OCI-LY1 (cell line): ENCODE measurements at regions not wholly inside any gene's neighbourhood (a gene's known extent, or its start where the extent isn't known, plus 50 kb on each side); places are given as distances from the start of the nearest gene placed in this dataset.

Source experiments
- H2AFZ ChIP-seq: fragments of 200-600 bp; sonication (generic), shearing (Covaris generic); 2 replicates; pipeline ENCODE4 v1.6.0; 2014; ENCODE audit warnings: antibody characterized with exemption, mild to moderate bottlenecking, low read length
- H3F3A ChIP-seq: fragments of 200-600 bp; sonication (generic), shearing (Covaris generic); 2 replicates; pipeline ENCODE4 v1.6.0; 2014; ENCODE audit warnings: mild to moderate bottlenecking, antibody characterized with exemption, low read length, moderate library complexity; ENCODE audit not compliant: insufficient read depth
- H3K27ac ChIP-seq: fragments of 200-600 bp; sonication (generic); 2 replicates; pipeline ENCODE4 v1.5.1; 2014; ENCODE audit warnings: low read length, mixed run types, mild to moderate bottlenecking, low read depth; ENCODE audit not compliant: poor library complexity, severe bottlenecking
- H3K27me3 ChIP-seq: fragments of 200-600 bp; sonication (generic); 2 replicates; pipeline ENCODE4 v1.6.0; 2014; ENCODE audit warnings: antibody characterized with exemption, mild to moderate bottlenecking, low read length, moderate library complexity; ENCODE audit not compliant: insufficient read depth
- H3K36me3 ChIP-seq: fragments of 200-600 bp; sonication (generic); 2 replicates; pipeline ENCODE4 v1.6.1; 2014; ENCODE audit warnings: mild to moderate bottlenecking, antibody characterized with exemption, low read length, moderate library complexity, mixed read lengths; ENCODE audit not compliant: insufficient read depth
- H3K4me1 ChIP-seq: fragments of 200-600 bp; sonication (generic); 2 replicates; pipeline ENCODE4 v1.5.1; 2014; ENCODE audit warnings: mild to moderate bottlenecking, low read length, moderate library complexity; ENCODE audit not compliant: insufficient read depth, severe bottlenecking
- H3K4me2 ChIP-seq: fragments of 200-600 bp; sonication (generic), shearing (Covaris generic); 2 replicates; pipeline ENCODE4 v1.6.1; 2014; ENCODE audit warnings: low read length
- H3K4me3 ChIP-seq: fragments of 200-600 bp; sonication (generic); 2 replicates; pipeline ENCODE4 v1.5.1; 2014; ENCODE audit warnings: low read length, low read depth, mild to moderate bottlenecking, mixed read lengths; ENCODE audit not compliant: poor library complexity, severe bottlenecking
- H3K79me2 ChIP-seq: fragments of 200-600 bp; shearing (Covaris generic); 2 replicates; pipeline ENCODE4 v1.6.1; 2016; ENCODE audit warnings: mixed run types, low read length, mixed read lengths; ENCODE audit not compliant: insufficient read depth
- H3K9ac ChIP-seq: fragments of 200-600 bp; sonication (generic), shearing (Covaris generic); 2 replicates; pipeline ENCODE4 v1.6.1; 2014; ENCODE audit warnings: mild to moderate bottlenecking, low read length, mixed read lengths
- H3K9me2 ChIP-seq: fragments of 200-600 bp; sonication (generic), shearing (Covaris generic); 2 replicates; pipeline ENCODE4 v1.6.1; 2014; ENCODE audit warnings: low read depth, mild to moderate bottlenecking, low read length, mixed read lengths
- H3K9me3 ChIP-seq: fragments of 200-600 bp; shearing (Covaris generic); 2 replicates; pipeline ENCODE4 v1.6.1; 2014; ENCODE audit warnings: low read length, mixed read lengths
- H4K20me1 ChIP-seq: fragments of 200-600 bp; sonication (generic), shearing (Covaris generic); 2 replicates; pipeline ENCODE4 v1.6.0; 2016; ENCODE audit warnings: mild to moderate bottlenecking, low read length; ENCODE audit not compliant: insufficient read depth
- EZH2 ChIP-seq: fragments of 200-600 bp; sonication (generic), shearing (Covaris generic); IDR thresholded peaks from 2 replicates; pipeline ENCODE4 v1.8.0; 2017; ENCODE audit warnings: borderline replicate concordance, mixed run types, mild to moderate bottlenecking, antibody characterized with exemption, low read length, moderate library complexity, mixed read lengths
- TF ChIP-seq, protein P1 (sequence below): fragments of 200-600 bp; sonication (generic), shearing (Covaris generic); IDR thresholded peaks from 2 replicates; pipeline ENCODE4 v1.5.1; 2017; ENCODE audit warnings: mild to moderate bottlenecking, antibody characterized with exemption, low read length, moderate library complexity, mixed read lengths

DNA sequence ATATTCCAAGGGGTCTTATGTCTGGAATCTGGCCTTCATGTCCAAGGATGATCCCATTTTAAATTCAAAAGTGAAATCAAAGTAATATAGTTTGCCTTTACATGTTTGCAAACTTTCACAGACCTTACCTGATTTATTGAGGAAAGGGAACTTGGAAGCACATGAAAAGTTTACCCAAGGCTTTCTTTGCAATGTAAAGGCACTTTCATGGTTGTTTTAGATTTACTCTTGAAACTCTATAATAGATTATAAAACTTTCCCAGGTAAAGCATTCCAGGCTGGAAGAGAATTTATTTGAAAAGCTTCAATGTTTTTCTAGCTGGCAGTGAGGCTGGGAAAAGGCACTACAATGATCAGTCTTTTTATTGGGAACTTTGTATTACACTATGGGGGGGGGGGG, 842.8 kb upstream of the DIAPH2 start:
- Histone ChIP-seq H3K9me3 (no peaks in the 10 kb centered on the region), H3K27ac (no peak overlapping the region), H4K20me1 (no peaks in the 10 kb centered on the region), H3K9me2 (no peaks in the 10 kb centered on the region), H3K36me3 (no peaks in the 10 kb centered on the region), H3K4me1 (no peaks in the 10 kb centered on the region), H3K9ac (no peak overlapping the region), H2AFZ (no peak overlapping the region), H3K4me2 (no peak overlapping the region), H3F3A (no peaks in the 10 kb centered on the region), H3K4me3 (no peak overlapping the region), H3K79me2 (no peaks in the 10 kb centered on the region), H3K27me3 (no peaks in the 10 kb centered on the region)
- TF ChIP-seq, protein P1, sequence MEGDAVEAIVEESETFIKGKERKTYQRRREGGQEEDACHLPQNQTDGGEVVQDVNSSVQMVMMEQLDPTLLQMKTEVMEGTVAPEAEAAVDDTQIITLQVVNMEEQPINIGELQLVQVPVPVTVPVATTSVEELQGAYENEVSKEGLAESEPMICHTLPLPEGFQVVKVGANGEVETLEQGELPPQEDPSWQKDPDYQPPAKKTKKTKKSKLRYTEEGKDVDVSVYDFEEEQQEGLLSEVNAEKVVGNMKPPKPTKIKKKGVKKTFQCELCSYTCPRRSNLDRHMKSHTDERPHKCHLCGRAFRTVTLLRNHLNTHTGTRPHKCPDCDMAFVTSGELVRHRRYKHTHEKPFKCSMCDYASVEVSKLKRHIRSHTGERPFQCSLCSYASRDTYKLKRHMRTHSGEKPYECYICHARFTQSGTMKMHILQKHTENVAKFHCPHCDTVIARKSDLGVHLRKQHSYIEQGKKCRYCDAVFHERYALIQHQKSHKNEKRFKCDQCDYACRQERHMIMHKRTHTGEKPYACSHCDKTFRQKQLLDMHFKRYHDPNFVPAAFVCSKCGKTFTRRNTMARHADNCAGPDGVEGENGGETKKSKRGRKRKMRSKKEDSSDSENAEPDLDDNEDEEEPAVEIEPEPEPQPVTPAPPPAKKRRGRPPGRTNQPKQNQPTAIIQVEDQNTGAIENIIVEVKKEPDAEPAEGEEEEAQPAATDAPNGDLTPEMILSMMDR = no peak
- TF ChIP-seq EZH2 = no peak

DNA sequence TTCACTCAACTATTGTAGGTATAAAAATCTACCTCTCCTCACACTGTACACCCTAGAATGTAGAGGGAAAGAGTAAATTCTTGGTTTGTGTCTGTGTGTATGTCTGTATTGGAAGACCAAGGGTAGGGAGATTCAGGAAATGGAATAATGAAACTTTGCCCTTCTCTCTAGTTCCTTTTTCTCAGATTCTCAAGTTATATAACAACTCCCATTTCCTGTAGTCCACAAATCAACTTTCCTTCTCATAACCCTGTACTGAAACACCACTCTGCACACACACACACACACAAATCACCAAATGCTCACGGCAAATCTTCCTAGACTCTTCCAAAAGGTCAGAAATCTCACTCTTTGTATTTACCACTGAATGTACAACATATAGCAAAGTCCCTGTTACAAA, 824.5 kb upstream of the DIAPH2 start:
- no peaks in the 10 kb centered on the region for H3K79me2 ChIP-seq
- H3K4me3 ChIP-seq = no peak overlapping the region
- H4K20me1 ChIP-seq = no peaks in the 10 kb centered on the region
- H3K36me3 ChIP-seq = no peaks in the 10 kb centered on the region
- H2AFZ ChIP-seq = no peak overlapping the region
- H3K9me3 ChIP-seq = no peaks in the 10 kb centered on the region
- H3K9me2 ChIP-seq = no peaks in the 10 kb centered on the region
- no peak overlapping the region for H3K9ac ChIP-seq
- no peak overlapping the region for H3K27ac ChIP-seq
- no peak overlapping the region for H3K4me2 ChIP-seq
- H3F3A ChIP-seq = no peaks in the 10 kb centered on the region
- H3K4me1 ChIP-seq = no peaks in the 10 kb centered on the region
- H3K27me3 ChIP-seq = no peaks in the 10 kb centered on the region
- TF ChIP-seq, protein P1 = no peak
- TF ChIP-seq EZH2 = no peak

DNA sequence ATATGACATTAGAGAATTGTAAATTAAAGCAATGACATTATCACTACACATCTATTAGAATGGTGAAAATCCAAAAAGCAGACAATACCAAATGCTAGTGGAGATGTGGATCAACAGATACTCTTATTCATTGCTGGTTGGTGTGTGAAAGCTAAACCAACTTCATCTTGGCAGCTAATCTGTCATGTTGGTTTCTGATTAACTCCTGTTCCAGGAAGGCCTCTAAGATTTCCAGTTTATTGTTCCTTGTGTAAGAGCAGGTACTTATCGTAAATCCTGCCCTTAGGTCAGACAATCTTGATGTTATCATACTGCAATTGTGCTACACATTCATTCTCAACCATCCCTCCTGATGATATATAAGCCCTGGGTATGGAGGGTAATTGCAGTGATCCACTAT, 809.0 kb upstream of the DIAPH2 start:
- Histone ChIP-seq H3K27ac (no peak overlapping the region), H3K79me2 (no peaks in the 10 kb centered on the region), H3K9ac (no peak overlapping the region), H3K4me1 (no peaks in the 10 kb centered on the region), H2AFZ (no peak overlapping the region), H3K4me3 (no peak overlapping the region), H3F3A (no peaks in the 10 kb centered on the region), H3K27me3 (no peaks in the 10 kb centered on the region), H3K9me3 (no peaks in the 10 kb centered on the region), H3K9me2 (no peaks in the 10 kb centered on the region), H3K36me3 (no peaks in the 10 kb centered on the region), H3K4me2 (no peak overlapping the region), H4K20me1 (no peaks in the 10 kb centered on the region)
- TF ChIP-seq EZH2 = no peak
- TF ChIP-seq, protein P1 = no peak
